Transverse colon (tissue), 4 donors: ENCODE measurements at regions not wholly inside any gene's neighbourhood (a gene's known extent, or its start where the extent isn't known, plus 50 kb on each side); places are given as distances from the start of the nearest gene placed in this dataset.

ENCODE experiments used
- EP300 ChIP-seq: sonication (generic); formaldehyde crosslinking; IDR thresholded peaks from one replicate; pipeline ENCODE4 v1.6.1; 2017; ENCODE audit warnings: antibody characterized with exemption, low read depth
- POLR2A ChIP-seq: fragments of 450-650 bp; IDR thresholded peaks from one replicate; pipeline ENCODE4 v1.6.1; 2016; ENCODE audit warnings: antibody characterized with exemption, mild to moderate bottlenecking, moderate library complexity
- POLR2AphosphoS5 ChIP-seq, 3 donors: sonication (generic); formaldehyde crosslinking; IDR thresholded peaks; one replicate each; pipeline ENCODE4 v1.6.1; 2016; ENCODE audit warnings: antibody characterized with exemption in 3 of 3
- TF ChIP-seq, protein P1 (sequence below), 5 experiments: fragments of 200-600 bp in 3 of 5; fragments of 450-650 bp in 2 of 5; sonication (generic) in 3 of 5; IDR thresholded peaks; 1 replicate in 2 of 5; 2 replicates in 3 of 5; pipeline ENCODE4 v1.5.1; 2016 to 2017; ENCODE audit warnings: antibody characterized with exemption in 5 of 5, inconsistent platforms in 3 of 5, mild to moderate bottlenecking in 2 of 5, moderate library complexity in 1 of 5

DNA sequence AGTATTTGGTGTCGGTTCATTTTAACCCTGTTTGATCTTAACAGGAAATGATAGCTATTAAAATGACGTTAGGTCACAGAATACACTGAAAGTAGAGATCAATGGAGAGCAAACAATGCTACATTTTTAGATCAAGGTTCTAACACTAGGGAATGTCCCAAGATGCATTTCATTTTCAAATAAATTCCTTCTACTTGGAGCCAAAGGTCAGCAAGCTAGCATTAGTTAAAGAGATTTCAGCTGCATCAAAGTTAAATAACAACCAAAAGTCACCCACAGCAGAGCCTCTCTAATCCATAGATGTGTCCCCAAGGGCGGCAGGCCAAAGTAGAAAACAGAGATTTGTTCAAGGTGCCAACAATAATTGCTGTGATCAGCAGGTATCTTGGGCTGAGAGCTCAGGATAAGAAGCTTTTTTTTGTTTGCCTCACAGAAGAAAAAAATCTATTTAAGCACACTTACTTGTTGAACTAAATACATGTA is 1233.6 kb upstream of the TMEFF2 start:
- TF ChIP-seq, protein P1, sequence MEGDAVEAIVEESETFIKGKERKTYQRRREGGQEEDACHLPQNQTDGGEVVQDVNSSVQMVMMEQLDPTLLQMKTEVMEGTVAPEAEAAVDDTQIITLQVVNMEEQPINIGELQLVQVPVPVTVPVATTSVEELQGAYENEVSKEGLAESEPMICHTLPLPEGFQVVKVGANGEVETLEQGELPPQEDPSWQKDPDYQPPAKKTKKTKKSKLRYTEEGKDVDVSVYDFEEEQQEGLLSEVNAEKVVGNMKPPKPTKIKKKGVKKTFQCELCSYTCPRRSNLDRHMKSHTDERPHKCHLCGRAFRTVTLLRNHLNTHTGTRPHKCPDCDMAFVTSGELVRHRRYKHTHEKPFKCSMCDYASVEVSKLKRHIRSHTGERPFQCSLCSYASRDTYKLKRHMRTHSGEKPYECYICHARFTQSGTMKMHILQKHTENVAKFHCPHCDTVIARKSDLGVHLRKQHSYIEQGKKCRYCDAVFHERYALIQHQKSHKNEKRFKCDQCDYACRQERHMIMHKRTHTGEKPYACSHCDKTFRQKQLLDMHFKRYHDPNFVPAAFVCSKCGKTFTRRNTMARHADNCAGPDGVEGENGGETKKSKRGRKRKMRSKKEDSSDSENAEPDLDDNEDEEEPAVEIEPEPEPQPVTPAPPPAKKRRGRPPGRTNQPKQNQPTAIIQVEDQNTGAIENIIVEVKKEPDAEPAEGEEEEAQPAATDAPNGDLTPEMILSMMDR (IDR thresholded peaks at IDR 0.05), result no peak
- TF ChIP-seq EP300 (no peak), POLR2A (no peak), POLR2AphosphoS5 (IDR thresholded peaks at IDR 0.05) (no peak)
